DND-41 (cell line): ENCODE measurements at regions not wholly inside any gene's neighbourhood (a gene's known extent, or its start where the extent isn't known, plus 50 kb on each side); places are given as distances from the start of the nearest gene placed in this dataset.

Experiments used
- ATAC-seq: fragments of 200-7000 bp; cut with Tn5 transposase; 3 replicates; pipeline ENCODE4 v1.9.1; 2021; ENCODE audit warnings: low read depth; ENCODE audit not compliant: insufficient read depth
- DNase-seq: peaks from one replicate; pipeline ENCODE4 v3.0.0-alpha.2; 2020
- H2AFZ ChIP-seq: 2 replicates; pipeline ENCODE4 v1.6.0; 2012; ENCODE audit warnings: low read depth, low read length
- H3K27ac ChIP-seq: 2 replicates; pipeline ENCODE4 v1.5.1; 2012; ENCODE audit warnings: low read length, inconsistent platforms
- H3K27me3 ChIP-seq: fragments of 200-600 bp; sonication (generic); 2 replicates; pipeline ENCODE4 v1.6.0; 2012; ENCODE audit warnings: low read length, mild to moderate bottlenecking, inconsistent platforms; ENCODE audit not compliant: insufficient read depth, poor library complexity
- H3K36me3 ChIP-seq: 2 replicates; pipeline ENCODE4 v1.5.1; 2012; ENCODE audit warnings: low read length, inconsistent platforms; ENCODE audit not compliant: insufficient read depth
- H3K4me1 ChIP-seq: 2 replicates; pipeline ENCODE4 v1.5.1; 2012; ENCODE audit warnings: mild to moderate bottlenecking, low read length; ENCODE audit not compliant: insufficient read depth
- H3K4me2 ChIP-seq: 2 replicates; pipeline ENCODE4 v1.6.0; 2012; ENCODE audit warnings: mild to moderate bottlenecking, moderate library complexity, low read length, inconsistent platforms; ENCODE audit not compliant: insufficient read depth
- H3K4me3 ChIP-seq, 2 experiments: fragments of 200-600 bp in 1 of 2; shearing (Covaris generic) in 1 of 2; 2 replicates each; pipeline ENCODE4 v1.5.1; 2012 to 2016; ENCODE audit warnings: inconsistent platforms in 2 of 2, low read length in 2 of 2, mild to moderate bottlenecking in 2 of 2, low read depth in 1 of 2, moderate library complexity in 1 of 2
- H3K79me2 ChIP-seq: 2 replicates; pipeline ENCODE4 v1.6.0; 2012; ENCODE audit warnings: low read length, inconsistent platforms; ENCODE audit not compliant: insufficient read depth
- H3K9ac ChIP-seq: 2 replicates; pipeline ENCODE4 v1.6.0; 2012; ENCODE audit warnings: low read depth, mild to moderate bottlenecking, inconsistent platforms, low read length, moderate library complexity
- H3K9me3 ChIP-seq: 2 replicates; pipeline ENCODE4 v1.5.1; 2012; ENCODE audit warnings: low read length, moderate library complexity, mild to moderate bottlenecking, inconsistent platforms; ENCODE audit not compliant: insufficient read depth, severe bottlenecking
- H4K20me1 ChIP-seq: 2 replicates; pipeline ENCODE4 v1.6.0; 2012; ENCODE audit warnings: low read length; ENCODE audit not compliant: insufficient read depth
- EZH2 ChIP-seq: IDR thresholded peaks from 3 replicates; pipeline ENCODE4 v1.6.1; 2012; ENCODE audit warnings: borderline replicate concordance, low read depth, mild to moderate bottlenecking, moderate library complexity, low read length, inconsistent platforms; ENCODE audit not compliant: severe bottlenecking
- TF ChIP-seq, protein P1 (sequence below): IDR thresholded peaks from 2 replicates; pipeline ENCODE4 v1.5.1; 2012; ENCODE audit warnings: borderline replicate concordance, low read length, moderate library complexity, mild to moderate bottlenecking; ENCODE audit not compliant: poor library complexity, severe bottlenecking; ENCODE audit errors: extremely low read depth

DNA sequence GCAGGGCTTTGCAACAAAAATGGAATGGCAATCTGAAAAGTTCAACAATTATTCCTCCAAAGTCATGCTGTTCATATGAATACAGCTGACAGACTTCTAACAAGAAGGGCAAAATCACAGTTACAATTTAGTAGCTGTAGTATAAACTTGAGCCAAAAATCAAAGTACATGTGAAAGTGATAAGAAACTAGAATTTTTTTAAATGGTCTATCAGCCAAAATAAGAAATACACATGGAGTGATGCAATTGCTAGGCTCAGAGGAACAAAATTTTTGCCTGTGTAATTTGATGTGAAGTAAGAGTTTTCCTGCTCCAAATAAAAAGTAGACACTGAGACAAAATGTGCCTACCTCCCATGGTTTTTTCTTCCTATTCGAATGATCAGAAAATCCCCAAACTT is 167.7 kb upstream of the CDKN3 start:
- H3K27me3 ChIP-seq, result no peaks in the 10 kb centered on the region
- no peaks in the 10 kb centered on the region for H3K9me3 ChIP-seq
- TF ChIP-seq, protein P1, sequence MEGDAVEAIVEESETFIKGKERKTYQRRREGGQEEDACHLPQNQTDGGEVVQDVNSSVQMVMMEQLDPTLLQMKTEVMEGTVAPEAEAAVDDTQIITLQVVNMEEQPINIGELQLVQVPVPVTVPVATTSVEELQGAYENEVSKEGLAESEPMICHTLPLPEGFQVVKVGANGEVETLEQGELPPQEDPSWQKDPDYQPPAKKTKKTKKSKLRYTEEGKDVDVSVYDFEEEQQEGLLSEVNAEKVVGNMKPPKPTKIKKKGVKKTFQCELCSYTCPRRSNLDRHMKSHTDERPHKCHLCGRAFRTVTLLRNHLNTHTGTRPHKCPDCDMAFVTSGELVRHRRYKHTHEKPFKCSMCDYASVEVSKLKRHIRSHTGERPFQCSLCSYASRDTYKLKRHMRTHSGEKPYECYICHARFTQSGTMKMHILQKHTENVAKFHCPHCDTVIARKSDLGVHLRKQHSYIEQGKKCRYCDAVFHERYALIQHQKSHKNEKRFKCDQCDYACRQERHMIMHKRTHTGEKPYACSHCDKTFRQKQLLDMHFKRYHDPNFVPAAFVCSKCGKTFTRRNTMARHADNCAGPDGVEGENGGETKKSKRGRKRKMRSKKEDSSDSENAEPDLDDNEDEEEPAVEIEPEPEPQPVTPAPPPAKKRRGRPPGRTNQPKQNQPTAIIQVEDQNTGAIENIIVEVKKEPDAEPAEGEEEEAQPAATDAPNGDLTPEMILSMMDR, result no peak
- no peak for TF ChIP-seq EZH2
- H3K4me3 ChIP-seq, result no peak overlapping the region
- DNase-seq (no peak), ATAC-seq (no peak)
- H3K79me2 ChIP-seq, result no peaks in the 10 kb centered on the region
- no peaks in the 10 kb centered on the region for H4K20me1 ChIP-seq
- no peaks in the 10 kb centered on the region for H3K4me1 ChIP-seq
- H3K4me2 ChIP-seq, result no peak overlapping the region
- H3K27ac ChIP-seq, result no peak overlapping the region
- no peak overlapping the region for H2AFZ ChIP-seq
- H3K36me3 ChIP-seq, result no peaks in the 10 kb centered on the region
- no peak overlapping the region for H3K9ac ChIP-seq

DNA sequence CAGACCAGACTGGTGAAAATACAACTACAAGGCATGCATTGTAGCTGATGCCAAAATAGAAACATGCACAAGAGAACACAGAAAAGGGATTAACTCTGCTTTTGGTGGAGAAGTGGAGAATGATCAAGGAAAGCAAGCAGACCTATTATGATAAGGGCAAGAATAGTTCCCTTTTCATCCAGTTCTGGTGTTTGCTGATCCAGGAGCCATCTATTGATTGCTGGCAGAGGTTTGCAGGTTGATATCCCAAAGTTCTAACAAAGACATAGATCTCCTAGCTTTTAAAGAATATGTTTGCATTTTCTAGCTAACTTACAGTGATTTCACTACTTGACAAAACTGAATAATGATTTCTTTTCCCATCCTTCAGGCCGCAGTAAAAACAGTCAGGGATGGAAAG is 166.2 kb upstream of the CDKN3 start:
- H3K79me2 ChIP-seq, result no peaks in the 10 kb centered on the region
- no peak for TF ChIP-seq EZH2
- TF ChIP-seq, protein P1, result no peak

DNA sequence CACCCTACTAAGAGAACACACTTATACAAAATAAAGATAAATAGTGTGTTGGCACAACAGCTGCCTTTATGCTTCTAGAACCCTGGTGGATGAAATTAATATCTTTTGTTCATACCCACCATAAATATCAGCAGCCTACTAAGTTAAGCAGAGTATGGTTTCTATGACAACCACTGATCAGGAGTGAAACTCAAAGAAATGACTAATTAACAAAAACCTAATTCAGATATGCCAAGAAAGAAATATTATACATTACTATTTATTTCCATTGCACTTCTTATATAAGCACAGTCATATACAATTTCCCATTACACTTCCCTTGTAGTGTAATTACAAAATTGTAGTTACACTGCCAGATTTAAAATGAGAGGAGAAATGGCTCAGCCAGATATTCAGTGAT is 164.1 kb upstream of the CDKN3 start:
- no peak overlapping the region for H3K27ac ChIP-seq
- no peaks in the 10 kb centered on the region for H3K27me3 ChIP-seq
- H3K4me2 ChIP-seq, result no peak overlapping the region
- no peak overlapping the region for H3K4me3 ChIP-seq
- TF ChIP-seq, protein P1, result no peak
- no peak for TF ChIP-seq EZH2
- DNase-seq (no peak), ATAC-seq (no peak)
- H3K4me1 ChIP-seq, result no peaks in the 10 kb centered on the region
- no peaks in the 10 kb centered on the region for H3K36me3 ChIP-seq
- H3K9me3 ChIP-seq, result no peaks in the 10 kb centered on the region
- no peak overlapping the region for H2AFZ ChIP-seq
- no peak overlapping the region for H3K9ac ChIP-seq
- H4K20me1 ChIP-seq, result no peaks in the 10 kb centered on the region
- no peaks in the 10 kb centered on the region for H3K79me2 ChIP-seq

More for the DNA sequence above, 166.2 kb upstream of the CDKN3 start:
- Histone ChIP-seq H3K4me3 (no peak overlapping the region), H3K4me2 (no peak overlapping the region), H2AFZ (no peak overlapping the region), H3K4me1 (no peaks in the 10 kb centered on the region), H3K27me3 (no peaks in the 10 kb centered on the region), H3K9ac (no peak overlapping the region), H3K9me3 (no peaks in the 10 kb centered on the region), H4K20me1 (no peaks in the 10 kb centered on the region), H3K36me3 (no peaks in the 10 kb centered on the region), H3K27ac (no peak overlapping the region)
- DNase-seq (no peak), ATAC-seq (no peak)

DNA sequence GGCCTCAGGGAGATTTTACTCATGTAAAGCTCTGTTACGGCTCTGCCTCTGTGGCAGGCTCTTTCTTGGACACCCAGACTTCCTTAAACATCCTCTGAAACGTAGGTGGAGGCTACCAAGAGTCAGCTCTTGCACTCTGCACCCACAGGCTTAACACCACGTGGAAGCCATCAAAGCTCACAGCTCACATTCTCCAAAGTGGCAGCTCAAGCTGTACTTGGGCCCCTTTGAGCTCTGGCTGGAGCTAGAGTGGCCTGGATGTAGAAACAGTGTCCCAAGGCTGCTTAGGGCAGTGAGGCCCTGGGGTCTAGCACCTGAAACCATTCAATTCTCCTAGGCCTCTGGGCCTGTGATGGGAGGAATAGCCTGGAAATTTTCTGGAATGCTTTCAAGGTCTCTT is 155.3 kb upstream of the CDKN3 start:
- Histone ChIP-seq H3K9me3 (no peaks in the 10 kb centered on the region), H2AFZ (no peak overlapping the region), H3K4me1 (no peaks in the 10 kb centered on the region), H3K36me3 (no peaks in the 10 kb centered on the region), H3K4me3 (no peak overlapping the region), H4K20me1 (no peaks in the 10 kb centered on the region), H3K9ac (no peak overlapping the region), H3K27ac (no peak overlapping the region), H3K4me2 (no peak overlapping the region), H3K27me3 (no peaks in the 10 kb centered on the region), H3K79me2 (no peaks in the 10 kb centered on the region)
- no peak for ATAC-seq
- TF ChIP-seq, protein P1, result no peak
- no peak for TF ChIP-seq EZH2
- no peak for DNase-seq
